GM12872 (cell line): ENCODE measurements at regions not wholly inside any gene's neighbourhood (a gene's known extent, or its start where the extent isn't known, plus 50 kb on each side); places are given as distances from the start of the nearest gene placed in this dataset.

ENCODE experiments used
- TF ChIP-seq, protein P1 (sequence below): IDR thresholded peaks from 3 replicates; pipeline ENCODE4 v1.5.1; 2011; ENCODE audit warnings: low read depth, mild to moderate bottlenecking, low read length, moderate library complexity; ENCODE audit not compliant: insufficient read depth

DNA sequence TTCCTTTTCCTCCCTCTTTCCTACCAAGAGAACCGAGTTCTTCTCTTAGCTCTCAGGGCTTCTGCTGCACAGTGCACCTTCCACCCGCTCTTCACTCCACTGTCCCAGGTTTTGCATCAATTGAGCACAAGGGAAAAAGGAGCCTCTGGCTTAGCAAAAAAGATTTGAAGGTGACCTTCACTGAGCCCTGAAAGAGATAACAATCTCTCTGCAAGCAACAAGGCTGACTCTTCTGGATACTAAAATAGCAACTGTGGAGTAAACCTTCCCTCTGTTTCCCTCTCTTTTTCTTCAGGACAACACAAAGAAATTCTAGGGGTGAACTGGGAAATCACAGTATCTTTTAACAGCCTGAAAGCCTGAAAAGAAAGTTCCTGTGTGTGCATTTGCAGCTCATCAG, 354.7 kb upstream of the PODXL start:
- TF ChIP-seq, protein P1, sequence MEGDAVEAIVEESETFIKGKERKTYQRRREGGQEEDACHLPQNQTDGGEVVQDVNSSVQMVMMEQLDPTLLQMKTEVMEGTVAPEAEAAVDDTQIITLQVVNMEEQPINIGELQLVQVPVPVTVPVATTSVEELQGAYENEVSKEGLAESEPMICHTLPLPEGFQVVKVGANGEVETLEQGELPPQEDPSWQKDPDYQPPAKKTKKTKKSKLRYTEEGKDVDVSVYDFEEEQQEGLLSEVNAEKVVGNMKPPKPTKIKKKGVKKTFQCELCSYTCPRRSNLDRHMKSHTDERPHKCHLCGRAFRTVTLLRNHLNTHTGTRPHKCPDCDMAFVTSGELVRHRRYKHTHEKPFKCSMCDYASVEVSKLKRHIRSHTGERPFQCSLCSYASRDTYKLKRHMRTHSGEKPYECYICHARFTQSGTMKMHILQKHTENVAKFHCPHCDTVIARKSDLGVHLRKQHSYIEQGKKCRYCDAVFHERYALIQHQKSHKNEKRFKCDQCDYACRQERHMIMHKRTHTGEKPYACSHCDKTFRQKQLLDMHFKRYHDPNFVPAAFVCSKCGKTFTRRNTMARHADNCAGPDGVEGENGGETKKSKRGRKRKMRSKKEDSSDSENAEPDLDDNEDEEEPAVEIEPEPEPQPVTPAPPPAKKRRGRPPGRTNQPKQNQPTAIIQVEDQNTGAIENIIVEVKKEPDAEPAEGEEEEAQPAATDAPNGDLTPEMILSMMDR, result no peak

DNA sequence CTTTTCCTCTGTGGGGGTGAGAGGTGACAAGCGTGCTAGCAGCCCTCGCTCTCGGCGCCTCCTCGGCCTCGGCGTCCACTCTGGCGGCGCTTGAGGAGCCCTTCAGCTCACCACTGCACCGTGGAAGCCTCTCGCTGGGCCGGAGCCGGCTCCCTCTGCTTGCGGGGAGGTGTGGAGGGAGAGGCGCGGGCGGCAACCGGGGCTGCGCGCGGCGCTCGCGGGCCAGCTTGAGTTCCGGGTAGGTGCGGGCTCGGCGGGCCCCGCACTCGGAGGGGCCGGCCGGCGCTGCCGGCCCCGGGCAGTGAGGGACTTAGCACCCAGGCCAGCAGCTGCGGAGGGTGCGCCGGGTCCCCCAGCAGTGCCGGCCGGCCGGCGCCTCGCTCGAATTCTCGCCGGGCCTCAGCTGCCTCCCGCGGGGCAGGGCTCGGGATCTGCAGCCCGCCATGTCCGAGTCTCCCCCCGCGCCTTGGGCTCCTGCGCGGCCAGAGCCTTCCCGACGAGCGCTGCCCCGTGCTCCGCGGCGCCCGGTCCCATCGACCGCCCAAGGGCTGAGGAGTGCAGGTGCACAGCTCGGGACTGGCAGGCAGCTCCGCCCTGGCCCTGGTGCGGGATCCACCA, 352.8 kb upstream of the PODXL start:
- TF ChIP-seq, protein P1, result no peak

DNA sequence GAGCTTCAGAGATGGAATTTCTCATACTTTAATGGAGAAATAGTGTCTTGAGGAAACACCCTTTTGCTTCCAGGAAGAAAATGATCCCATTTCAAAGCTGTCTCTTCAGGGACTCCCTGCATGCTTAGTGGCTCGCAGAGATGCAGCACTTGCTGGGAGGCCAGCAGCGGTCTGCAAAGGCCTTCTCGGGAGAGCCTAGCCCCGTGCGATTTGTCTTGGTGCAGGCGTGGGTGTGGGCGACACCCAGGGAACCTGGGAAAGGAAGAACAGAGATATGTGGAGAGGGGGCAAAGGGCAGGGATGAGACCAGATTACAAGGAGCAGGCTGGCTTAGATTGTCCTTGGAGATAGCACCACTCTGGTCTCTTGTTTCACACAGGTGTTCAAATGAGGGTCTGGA, 352.3 kb upstream of the PODXL start:
- TF ChIP-seq, protein P1, result no peak

DNA sequence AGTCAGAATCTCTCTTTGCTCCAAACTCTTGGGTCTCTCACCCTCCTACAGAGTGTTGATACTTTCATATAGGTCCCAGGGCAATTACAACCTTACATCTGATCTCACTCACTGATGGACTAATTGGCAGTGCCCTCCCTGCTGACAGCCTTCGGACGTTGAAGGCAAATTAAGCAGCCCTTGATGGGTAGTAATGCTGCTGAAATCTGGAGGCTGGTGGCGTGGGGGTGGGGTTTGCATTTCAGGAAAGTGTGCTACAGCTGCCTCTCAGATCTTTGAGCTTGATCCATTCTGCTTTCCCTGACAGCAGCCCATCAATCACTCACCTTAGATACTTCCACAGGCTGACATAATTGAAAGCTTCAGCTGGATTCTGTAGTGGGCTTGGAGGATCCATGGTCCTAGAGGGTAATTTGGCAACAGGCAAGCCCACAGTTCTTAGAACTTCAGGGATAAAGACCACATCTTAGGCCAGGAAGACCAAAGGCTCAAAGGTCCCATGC, 349.1 kb upstream of the PODXL start:
- TF ChIP-seq, protein P1, result no peak

DNA sequence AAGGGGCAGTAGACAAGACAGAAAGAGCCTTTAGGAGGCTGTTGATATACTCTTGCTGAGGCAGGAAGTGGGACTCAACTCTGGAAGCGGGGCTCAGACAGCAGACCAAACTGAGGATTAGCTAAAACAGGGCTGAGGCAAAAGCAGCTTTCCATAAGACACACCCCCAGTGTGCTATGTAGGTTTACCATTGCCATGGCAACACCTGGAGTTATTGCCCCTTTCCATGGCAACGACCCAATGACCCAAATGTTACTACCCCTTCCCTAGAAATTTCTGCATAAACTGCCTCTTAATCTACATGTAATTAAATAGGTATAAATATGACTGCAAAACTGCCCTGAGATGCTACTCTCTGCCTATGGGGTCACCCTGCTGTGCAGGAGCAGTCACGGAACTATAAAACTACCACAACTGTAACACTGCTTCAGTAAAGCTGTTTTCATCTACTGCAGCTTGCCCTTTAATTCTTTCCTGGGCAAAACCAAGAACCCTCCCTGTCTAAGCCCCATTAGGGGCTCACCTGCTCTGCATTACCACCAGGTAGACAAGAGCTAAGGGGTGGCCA, 348.4 kb upstream of the PODXL start:
- TF ChIP-seq, protein P1, result no peak

DNA sequence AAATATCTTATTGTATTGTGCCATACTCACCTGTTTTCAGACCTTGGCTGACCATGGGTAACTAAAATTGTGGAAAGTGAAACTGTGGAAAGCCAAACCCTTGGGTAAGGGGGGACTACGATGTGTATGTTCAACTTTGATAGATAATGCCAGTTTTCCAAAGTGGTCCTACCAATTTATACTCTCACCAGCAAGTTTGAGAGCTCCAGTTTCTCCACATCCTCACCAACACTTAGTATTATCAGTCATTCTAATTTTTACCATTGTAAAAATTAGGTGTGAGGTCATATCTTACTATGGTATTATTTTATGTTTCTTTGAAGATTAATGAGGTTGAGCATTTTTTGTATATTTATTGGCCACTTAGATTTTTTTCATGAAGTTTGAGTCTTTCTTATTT, 346.9 kb upstream of the PODXL start:
- TF ChIP-seq, protein P1, result no peak

DNA sequence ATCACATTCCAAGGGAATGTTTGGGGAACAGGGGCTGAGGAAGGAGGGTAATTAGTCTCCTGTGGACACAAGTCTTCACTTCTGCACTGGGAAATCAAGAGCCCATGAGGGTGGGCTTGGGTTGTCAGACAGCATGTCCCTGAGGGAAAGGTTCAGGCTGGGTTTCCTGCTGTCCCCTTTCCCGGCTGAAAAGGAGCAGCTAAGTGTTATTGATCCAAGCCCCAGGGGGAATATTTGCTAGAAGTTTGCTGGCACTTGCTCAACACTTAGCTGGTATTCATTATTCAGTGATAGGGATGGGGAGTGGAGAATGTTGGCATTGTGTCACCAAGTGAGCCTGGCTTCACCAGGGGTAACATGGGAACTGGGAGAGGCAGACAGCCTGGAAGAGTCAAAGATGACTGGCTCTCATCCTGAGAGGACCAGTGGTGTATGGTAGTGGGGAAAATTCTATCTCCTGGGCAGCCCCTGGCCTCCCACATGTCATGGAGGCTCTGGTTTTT, 344.4 kb upstream of the PODXL start:
- TF ChIP-seq, protein P1, result no peak
